H1 (cell line): ENCODE measurements at regions not wholly inside any gene's neighbourhood (a gene's known extent, or its start where the extent isn't known, plus 50 kb on each side); places are given as distances from the start of the nearest gene placed in this dataset.

ENCODE experiments used
- CTCF ChIA-PET: fragments of 300-600 bp; sonication (Branson Sonifier 250); formaldehyde crosslinking; loops from one replicate; lab custom pipeline; 2021; ENCODE audit not compliant: partially characterized antibody; lab: Charles Lee
- POLR2A ChIA-PET: fragments of 300-600 bp; sonication (Branson Sonifier 250); formaldehyde crosslinking; loops from one replicate; lab custom pipeline; 2021; ENCODE audit warnings: inconsistent platforms; ENCODE audit not compliant: partially characterized antibody; lab: Charles Lee
- DNase-seq, 2 experiments: peaks; one replicate each; pipeline versions ENCODE4 v3.0.0 to v3.0.0-alpha.2; 2010 to 2022; ENCODE audit warnings: low spot score in 2 of 2, low read depth in 1 of 2, mixed read lengths in 1 of 2
- FAIRE-seq: peaks from 2 replicates; lab custom pipeline; 2011; peaks lifted over from hg19 to GRCh38; lab: Jason Lieb, UNC
- H2AFZ ChIP-seq: 2 replicates; pipeline ENCODE4 v1.8.1; 2012; ENCODE audit warnings: low read length, inconsistent platforms
- H2AK5ac ChIP-seq: 2 replicates; pipeline ENCODE4 v1.6.1; 2013; ENCODE audit warnings: low read depth, low read length
- H2BK120ac ChIP-seq: replicated peaks from 2 replicates; pipeline ENCODE3; 2013; ENCODE audit warnings: low read depth, low read length, inconsistent platforms
- H2BK12ac ChIP-seq: 2 replicates; pipeline ENCODE4 v1.6.1; 2013; ENCODE audit warnings: low read depth, low read length
- H2BK15ac ChIP-seq: 2 replicates; pipeline ENCODE4 v1.6.1; 2013; ENCODE audit warnings: low read length
- H2BK20ac ChIP-seq: 2 replicates; pipeline ENCODE4 v1.6.1; 2013; ENCODE audit warnings: low read length
- H2BK5ac ChIP-seq: 2 replicates; pipeline ENCODE4 v1.6.1; 2013; ENCODE audit warnings: low read depth, low read length
- H3K14ac ChIP-seq: 2 replicates; pipeline ENCODE4 v1.6.1; 2013; ENCODE audit warnings: inconsistent platforms; ENCODE audit not compliant: insufficient read length
- H3K18ac ChIP-seq: 2 replicates; pipeline ENCODE4 v1.6.1; 2013; ENCODE audit warnings: low read length; ENCODE audit errors: extremely low read depth
- H3K23ac ChIP-seq: 2 replicates; pipeline ENCODE4 v1.6.1; 2013; ENCODE audit warnings: inconsistent platforms; ENCODE audit not compliant: insufficient read length
- H3K23me2 ChIP-seq: 2 replicates; pipeline ENCODE4 v1.6.1; 2013; ENCODE audit warnings: low read depth, low read length
- H3K27ac ChIP-seq: 2 replicates; pipeline ENCODE4 v1.6.1; 2011; ENCODE audit warnings: low read depth, low read length, inconsistent platforms
- H3K27me3 ChIP-seq, 4 experiments: replicated peaks in 1 of 4; 1 replicate in 1 of 4; 2 replicates in 3 of 4; pipeline versions ENCODE4 v1.6.1 to v1.8.1; 2011 to 2013; ENCODE audit warnings: low read length in 3 of 4, mild to moderate bottlenecking in 3 of 4, inconsistent platforms in 2 of 4, mixed read lengths in 2 of 4, moderate library complexity in 1 of 4; ENCODE audit not compliant: control insufficient read depth in 3 of 4, insufficient read depth in 3 of 4; ENCODE audit errors: extremely low read depth in 1 of 4
- H3K36me3 ChIP-seq, 4 experiments: 2 replicates each; pipeline versions ENCODE4 v1.6.1 to v1.8.1; 2011 to 2013; ENCODE audit warnings: mild to moderate bottlenecking in 4 of 4, low read length in 3 of 4, moderate library complexity in 2 of 4, control low read depth in 1 of 4, inconsistent platforms in 1 of 4; ENCODE audit not compliant: insufficient read depth in 4 of 4, control insufficient read depth in 2 of 4
- H3K4ac ChIP-seq: replicated peaks from 2 replicates; pipeline ENCODE3; 2013; ENCODE audit warnings: low read length, low read depth, mixed read lengths, inconsistent platforms; ENCODE audit not compliant: insufficient read length
- H3K4me1 ChIP-seq, 4 experiments: replicated peaks in 1 of 4; 1 replicate in 1 of 4; 2 replicates in 3 of 4; pipeline versions ENCODE4 v1.6.1 to v1.8.1; 2011 to 2013; ENCODE audit warnings: low read length in 3 of 4, inconsistent platforms in 2 of 4, mixed read lengths in 1 of 4; ENCODE audit not compliant: insufficient read depth in 4 of 4, control insufficient read depth in 3 of 4
- H3K4me2 ChIP-seq, 2 experiments: 2 replicates each; pipeline versions ENCODE4 v1.6.1 to v1.8.1; 2011 to 2013; ENCODE audit warnings: low read depth in 2 of 2, low read length in 2 of 2, control low read depth in 1 of 2, inconsistent platforms in 1 of 2, mild to moderate bottlenecking in 1 of 2; ENCODE audit not compliant: insufficient read depth in 1 of 2
- H3K4me3 ChIP-seq, 4 experiments: fragments of 200-600, 300-600 bp in 1 of 4; sonication (generic), shearing (Covaris generic), sonication (Bioruptor Twin) in 1 of 4; 2 replicates each; pipeline versions ENCODE4 v1.5.1 to v1.8.1; 2011 to 2016; ENCODE audit warnings: low read length in 4 of 4, low read depth in 3 of 4, control low read depth in 2 of 4, inconsistent platforms in 2 of 4, mild to moderate bottlenecking in 2 of 4, mixed read lengths in 1 of 4, moderate library complexity in 1 of 4; ENCODE audit not compliant: insufficient read depth in 2 of 4; ENCODE audit errors: extremely low read depth in 1 of 4
- H3K56ac ChIP-seq: replicated peaks from 2 replicates; pipeline ENCODE3; 2013; ENCODE audit warnings: low read depth, mild to moderate bottlenecking, mixed read lengths, low read length, inconsistent platforms; ENCODE audit not compliant: insufficient read length
- H3K79me1 ChIP-seq: 2 replicates; pipeline ENCODE4 v1.6.1; 2013; ENCODE audit warnings: low read depth, low read length, control low read depth
- H3K79me2 ChIP-seq, 2 experiments: 2 replicates each; pipeline versions ENCODE4 v1.6.1 to v1.8.1; 2012 to 2013; ENCODE audit warnings: low read length in 2 of 2, mild to moderate bottlenecking in 2 of 2, inconsistent platforms in 1 of 2; ENCODE audit not compliant: insufficient read depth in 2 of 2, control insufficient read depth in 1 of 2
- H3K9ac ChIP-seq, 4 experiments: replicated peaks in 1 of 4; 1 replicate in 1 of 4; 2 replicates in 3 of 4; pipeline versions ENCODE4 v1.6.1 to v1.8.1; 2011 to 2013; ENCODE audit warnings: low read depth in 3 of 4, low read length in 3 of 4, control low read depth in 2 of 4, mild to moderate bottlenecking in 2 of 4, moderate library complexity in 2 of 4, inconsistent platforms in 1 of 4; ENCODE audit errors: extremely low read depth in 1 of 4
- H3K9me3 ChIP-seq, 2 experiments: 2 replicates each; pipeline versions ENCODE4 v1.6.1 to v1.8.1; 2012 to 2013; ENCODE audit warnings: mild to moderate bottlenecking in 2 of 2, moderate library complexity in 2 of 2, control low read depth in 1 of 2, inconsistent platforms in 1 of 2, low read depth in 1 of 2, low read length in 1 of 2, mixed read lengths in 1 of 2; ENCODE audit not compliant: insufficient read depth in 2 of 2
- H4K20me1 ChIP-seq, 2 experiments: replicated peaks in 1 of 2; 2 replicates each; pipeline versions ENCODE3 to v1.8.1; 2011 to 2013; ENCODE audit warnings: inconsistent platforms in 2 of 2, low read length in 2 of 2, mild to moderate bottlenecking in 1 of 2; ENCODE audit not compliant: insufficient read depth in 2 of 2, control insufficient read depth in 1 of 2
- H4K5ac ChIP-seq: 2 replicates; pipeline ENCODE4 v1.6.1; 2013; ENCODE audit warnings: low read length, low read depth, mixed read lengths, inconsistent platforms; ENCODE audit not compliant: insufficient read length
- H4K8ac ChIP-seq: 2 replicates; pipeline ENCODE4 v1.8.0; 2013; ENCODE audit warnings: mild to moderate bottlenecking, moderate library complexity, low read length, inconsistent platforms; ENCODE audit not compliant: insufficient read depth; ENCODE audit errors: extremely low read depth
- H4K91ac ChIP-seq: replicated peaks from 2 replicates; pipeline ENCODE3; 2013; ENCODE audit warnings: low read length, mixed read lengths, inconsistent platforms; ENCODE audit not compliant: insufficient read length
- CHD1 ChIP-seq: IDR thresholded peaks from 2 replicates; pipeline ENCODE4 v1.6.1; 2012; ENCODE audit warnings: low read depth, low read length, improper control_type of control experiment
- CHD2 ChIP-seq: IDR thresholded peaks from 2 replicates; pipeline ENCODE4 v1.6.1; 2012; ENCODE audit warnings: low read length, improper control_type of control experiment
- EGR1 ChIP-seq: IDR thresholded peaks from 2 replicates; pipeline ENCODE4 v1.6.1; 2011; ENCODE audit warnings: low read depth, low read length, borderline replicate concordance
- GABPA ChIP-seq: IDR thresholded peaks from 2 replicates; pipeline ENCODE4 v1.6.1; 2011; ENCODE audit warnings: mild to moderate bottlenecking, low read length, moderate library complexity, borderline replicate concordance; ENCODE audit not compliant: insufficient read depth
- KDM1A ChIP-seq: fragments of 200-600, 300-600 bp; sonication (generic); IDR thresholded peaks from 2 replicates; pipeline ENCODE4 v1.7.1; 2016; ENCODE audit warnings: mild to moderate bottlenecking, low read length, borderline replicate concordance
- MAX ChIP-seq: IDR thresholded peaks from 2 replicates; pipeline ENCODE4 v1.6.1; 2012; ENCODE audit warnings: inconsistent platforms
- NANOG ChIP-seq: IDR thresholded peaks from 2 replicates; pipeline ENCODE4 v1.6.1; 2011; ENCODE audit warnings: low read length, low read depth, mild to moderate bottlenecking, inconsistent platforms; ENCODE audit not compliant: insufficient read depth, poor library complexity, severe bottlenecking
- NRF1 ChIP-seq: IDR thresholded peaks from 2 replicates; pipeline ENCODE4 v1.6.1; 2011; ENCODE audit warnings: mild to moderate bottlenecking, low read depth, low read length, improper control_type of control experiment
- PHF8 ChIP-seq: fragments of 200-600 bp; sonication (generic); conservative IDR thresholded peaks from 2 replicates; pipeline ENCODE4 v1.7.1; 2012; ENCODE audit warnings: low read depth, mild to moderate bottlenecking, inconsistent platforms, low read length, moderate library complexity
- POLR2AphosphoS5 ChIP-seq: IDR thresholded peaks from 2 replicates; pipeline ENCODE4 v1.6.1; 2011; ENCODE audit warnings: low read depth, low read length
- RXRA ChIP-seq: IDR thresholded peaks from 2 replicates; pipeline ENCODE4 v1.6.1; 2011; ENCODE audit warnings: low read depth, mild to moderate bottlenecking, low read length, moderate library complexity; ENCODE audit not compliant: insufficient read depth
- SIRT6 ChIP-seq: IDR thresholded peaks from one replicate; pipeline ENCODE4 v1.7.1; 2012; ENCODE audit warnings: low read length, inconsistent platforms
- SIX5 ChIP-seq: IDR thresholded peaks from 2 replicates; pipeline ENCODE4 v1.6.1; 2011; ENCODE audit warnings: mild to moderate bottlenecking, low read depth, low read length
- SUZ12 ChIP-seq: fragments of 200-600 bp; sonication (generic); IDR thresholded peaks from 2 replicates; pipeline ENCODE4 v1.6.1; 2012; ENCODE audit warnings: mild to moderate bottlenecking, inconsistent platforms, low read length, moderate library complexity, mixed read lengths
- TEAD4 ChIP-seq: IDR thresholded peaks from 2 replicates; pipeline ENCODE4 v1.6.1; 2012; ENCODE audit warnings: low read depth, low read length, inconsistent platforms, mixed read lengths
- WGBS, 2 experiments: shearing (Covaris generic) in 1 of 2; methylation state at CpG; one replicate each; pipeline versions ENCODE4 v1.1.6 to v1.1.7; 2013 to 2015; ENCODE audit warnings: low lambda C conversion rate in 2 of 2, mixed read lengths in 2 of 2, inconsistent platforms in 1 of 2, low coverage in 1 of 2, missing lambda C conversion rate in 1 of 2; ENCODE audit not compliant: insufficient replicate concordance in 2 of 2, insufficient coverage in 1 of 2, insufficient read length in 1 of 2; ENCODE audit errors: extremely low coverage in 1 of 2, missing lambda C conversion rate in 1 of 2; 5-methylcytosine and 5-hydroxymethylcytosine counted together

GRCh38 chr16:60655514-60656153 lies 1380.6 kb downstream of the CDH8 start:
- Histone ChIP-seq H2BK120ac (no peak overlapping the region), H3K4me1 (no peaks in the 10 kb centered on the region), H3K56ac (no peak overlapping the region), H4K20me1 (no peaks in the 10 kb centered on the region), H3K23me2 (no peaks in the 10 kb centered on the region), H2AK5ac (no peak overlapping the region), H2BK12ac (no peak overlapping the region), H3K79me2 (no peaks in the 10 kb centered on the region), H3K27me3 (no peaks in the 10 kb centered on the region), H3K18ac (no peak overlapping the region), H3K4ac (no peak overlapping the region), H3K27ac (no peak overlapping the region), H3K4me2 (no peak overlapping the region), H3K14ac (no peak overlapping the region), H4K91ac (no peak overlapping the region), H3K9ac (no peak overlapping the region), H2BK20ac (no peak overlapping the region), H3K79me1 (no peaks in the 10 kb centered on the region), H2AFZ (no peak overlapping the region), H4K8ac (no peak overlapping the region), H3K9me3 (no peaks in the 10 kb centered on the region), H4K5ac (no peak overlapping the region), H3K36me3 (no peaks in the 10 kb centered on the region), H3K23ac (no peak overlapping the region), H2BK15ac (no peak overlapping the region), H3K4me3 (no peak overlapping the region), H2BK5ac (no peak overlapping the region)
- DNase-seq = no peak
- WGBS, 2 experiments = 83% methylated on average over 2 of the region's 2 CpGs; no CpG with 5 or more reads in 1 of the 2 experiments
- no peak for FAIRE-seq
- POLR2A ChIA-PET = no interaction called here
- CTCF ChIA-PET = no interaction called here
- TF ChIP-seq GABPA (no peak), SIX5 (no peak), KDM1A (no peak), SUZ12 (no peak), CHD2 (no peak), TEAD4 (no peak), EGR1 (no peak), POLR2AphosphoS5 (no peak), RXRA (no peak), CHD1 (no peak), SIRT6 (no peak), MAX (no peak), PHF8 (no peak), NRF1 (no peak), NANOG (no peak)
